PC-9 (cell line): ENCODE measurements at regions not wholly inside any gene's neighbourhood (a gene's known extent, or its start where the extent isn't known, plus 50 kb on each side); places are given as distances from the start of the nearest gene placed in this dataset.

Experiments
- EZH2 ChIP-seq: fragments of 200-600 bp; sonication (generic); IDR thresholded peaks from 2 replicates; pipeline ENCODE4 v1.8.0; 2017; ENCODE audit warnings: antibody characterized with exemption, low read depth
- TF ChIP-seq, protein P1 (sequence below): fragments of 200-600 bp; sonication (generic); conservative IDR thresholded peaks from 2 replicates; pipeline ENCODE4 v1.6.1; 2017; ENCODE audit warnings: mixed run types, antibody characterized with exemption, mild to moderate bottlenecking, moderate library complexity

DNA sequence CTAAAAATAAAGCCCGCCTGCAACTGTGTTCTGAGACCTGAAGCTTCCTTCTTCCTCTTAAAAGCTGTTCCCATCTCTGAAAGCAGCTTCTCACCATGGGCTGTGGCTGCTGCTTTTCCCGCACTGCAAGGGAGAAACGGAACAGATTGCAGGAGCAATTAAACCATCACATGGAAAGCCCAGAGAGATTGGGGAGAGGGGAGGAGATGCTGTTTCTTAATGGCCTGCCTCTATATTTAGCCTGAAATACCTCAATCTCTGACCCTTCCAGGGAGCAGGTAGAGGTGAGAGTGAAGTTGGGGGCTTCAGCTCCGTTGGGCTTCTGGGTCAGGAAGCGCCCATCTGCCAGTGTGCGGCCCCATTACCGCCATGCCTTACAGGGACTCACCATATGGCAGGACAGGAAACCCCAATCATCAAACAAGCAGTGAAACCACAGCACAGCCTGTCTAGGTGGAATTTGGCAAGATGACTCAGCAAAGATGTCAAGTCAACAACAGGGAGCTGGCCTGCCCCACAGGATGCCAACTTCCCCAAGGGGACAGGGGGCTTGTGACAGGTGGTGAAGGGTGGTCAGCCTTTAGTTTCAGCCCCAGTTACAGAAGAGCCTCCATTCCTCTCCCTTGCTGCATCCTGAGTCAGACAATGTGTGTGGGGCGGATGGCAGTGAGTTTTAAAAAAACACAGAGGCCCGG lies 286.6 kb upstream of the CCL2 start:
- no peak for TF ChIP-seq EZH2
- TF ChIP-seq, protein P1, sequence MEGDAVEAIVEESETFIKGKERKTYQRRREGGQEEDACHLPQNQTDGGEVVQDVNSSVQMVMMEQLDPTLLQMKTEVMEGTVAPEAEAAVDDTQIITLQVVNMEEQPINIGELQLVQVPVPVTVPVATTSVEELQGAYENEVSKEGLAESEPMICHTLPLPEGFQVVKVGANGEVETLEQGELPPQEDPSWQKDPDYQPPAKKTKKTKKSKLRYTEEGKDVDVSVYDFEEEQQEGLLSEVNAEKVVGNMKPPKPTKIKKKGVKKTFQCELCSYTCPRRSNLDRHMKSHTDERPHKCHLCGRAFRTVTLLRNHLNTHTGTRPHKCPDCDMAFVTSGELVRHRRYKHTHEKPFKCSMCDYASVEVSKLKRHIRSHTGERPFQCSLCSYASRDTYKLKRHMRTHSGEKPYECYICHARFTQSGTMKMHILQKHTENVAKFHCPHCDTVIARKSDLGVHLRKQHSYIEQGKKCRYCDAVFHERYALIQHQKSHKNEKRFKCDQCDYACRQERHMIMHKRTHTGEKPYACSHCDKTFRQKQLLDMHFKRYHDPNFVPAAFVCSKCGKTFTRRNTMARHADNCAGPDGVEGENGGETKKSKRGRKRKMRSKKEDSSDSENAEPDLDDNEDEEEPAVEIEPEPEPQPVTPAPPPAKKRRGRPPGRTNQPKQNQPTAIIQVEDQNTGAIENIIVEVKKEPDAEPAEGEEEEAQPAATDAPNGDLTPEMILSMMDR: no peak
